K562 (cell line): ENCODE measurements at regions not wholly inside any gene's neighbourhood (a gene's known extent, or its start where the extent isn't known, plus 50 kb on each side); places are given as distances from the start of the nearest gene placed in this dataset.

Experiments used
- EHMT2 ChIP-seq: fragments of 450-650 bp; IDR thresholded peaks from 2 replicates; pipeline ENCODE4 v1.6.1; 2018; ENCODE audit warnings: antibody characterized with exemption
- EZH2 ChIP-seq: IDR thresholded peaks from 2 replicates; pipeline ENCODE4 v1.6.1; 2012; ENCODE audit warnings: low read depth, mild to moderate bottlenecking, inconsistent platforms, low read length, borderline replicate concordance
- GTF2B ChIP-seq: IDR thresholded peaks from 2 replicates; pipeline ENCODE4 v1.6.1; 2011; ENCODE audit not compliant: insufficient read length; ENCODE audit errors: extremely low read depth
- HCFC1 ChIP-seq: IDR thresholded peaks from 2 replicates; pipeline ENCODE4 v1.6.1; 2012; ENCODE audit warnings: low read depth, low read length, improper control_type of control experiment
- HDAC2 ChIP-seq: fragments of 450-650 bp; IDR thresholded peaks from 2 replicates; pipeline ENCODE4 v1.6.1; 2016; ENCODE audit warnings: mild to moderate bottlenecking
- MTA2 ChIP-seq: fragments of 450-650 bp; IDR thresholded peaks from 2 replicates; pipeline ENCODE4 v1.6.1; 2016; ENCODE audit warnings: low read depth
- POLR2A ChIP-seq: fragments of 450-650 bp; conservative IDR thresholded peaks from 2 replicates; pipeline ENCODE4 v1.6.1; 2016
- POLR2AphosphoS5 ChIP-seq: IDR thresholded peaks from 2 replicates; pipeline ENCODE4 v1.6.1; 2011; ENCODE audit warnings: mild to moderate bottlenecking, low read depth, low read length, moderate library complexity; ENCODE audit not compliant: control insufficient read depth, insufficient read depth
- SMC3 ChIP-seq: conservative IDR thresholded peaks from 2 replicates; pipeline ENCODE4 v1.6.1; 2011; ENCODE audit warnings: low read depth, low read length, improper control_type of control experiment; ENCODE audit not compliant: insufficient read depth
- STAT6 ChIP-seq: sonication (generic); formaldehyde crosslinking; IDR thresholded peaks from 2 replicates; pipeline ENCODE4 v1.8.1; 2023; ENCODE audit warnings: mild to moderate bottlenecking, missing genetic modification reagents
- ZNF23 ChIP-seq: fragments of 250-450 bp; sonication (Bioruptor Pico); IDR thresholded peaks from 2 replicates; pipeline ENCODE4 v1.4.0; 2020; ENCODE audit warnings: mild to moderate bottlenecking
- ZNF282 ChIP-seq: sonication (generic); formaldehyde crosslinking; IDR thresholded peaks from 2 replicates; pipeline ENCODE4 v1.8.1; 2023; ENCODE audit warnings: missing genetic modification reagents

- no peak for TF ChIP-seq EHMT2
- TF ChIP-seq ZNF282 (CRISPR knock-in tag): no peak
- TF ChIP-seq EZH2: no peak
- TF ChIP-seq HCFC1: no peak
- TF ChIP-seq POLR2A: no peak
- no peak for TF ChIP-seq STAT6 (CRISPR knock-in tag)
- TF ChIP-seq POLR2AphosphoS5: no peak
- no peak for TF ChIP-seq GTF2B
- TF ChIP-seq MTA2: no peak
- no peak for TF ChIP-seq SMC3
- no peak for TF ChIP-seq HDAC2
- TF ChIP-seq ZNF23: no peak
These were observed 160.3 kb upstream of the SASH1 start for GRCh38 chr6:148182378-148182777.
